ENCODE measurements at regions not wholly inside any gene's neighbourhood (a gene's known extent, or its start where the extent isn't known, plus 50 kb on each side); places are given as distances from the start of the nearest gene placed in this dataset.

DNA sequence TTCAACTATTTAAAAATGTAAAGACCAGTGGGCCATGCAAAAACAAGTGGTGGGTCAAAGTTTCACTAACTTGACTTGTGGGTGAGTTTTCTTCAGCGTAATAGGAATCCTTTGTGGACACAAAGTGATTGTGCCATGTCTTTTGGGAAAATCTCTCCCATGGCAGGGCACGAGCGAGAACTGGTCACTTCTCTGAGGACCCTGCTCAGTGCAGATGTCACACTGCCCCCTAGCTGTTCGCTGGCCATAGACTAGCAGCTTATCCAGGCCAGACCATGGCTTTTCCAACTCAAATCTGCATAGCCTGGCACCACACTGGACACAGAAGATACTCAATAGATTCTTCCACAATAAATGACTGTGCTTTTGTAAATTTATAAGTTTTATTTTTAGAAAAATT is 306.0 kb upstream of the CCL2 start:
- 22% methylated on average over 4 of the region's 4 CpGs for WGBS (ENCODE audit: insufficient coverage, insufficient replicate concordance, low lambda C conversion rate, missing lambda C conversion rate)
- Histone ChIP-seq H3K4me3 (no peak overlapping the region), H4K20me1 (ENCODE audit: control insufficient read depth, insufficient read depth) (no peaks in the 10 kb centered on the region), H3K27me3 (replicated peaks in 1 of 2; ENCODE audit: control insufficient read depth in 2 of 2, insufficient read depth in 2 of 2, low read length in 1 of 2) (peaks cover 2 to 5% of the 10 kb centered on the region in 2 experiments; a peak in 3 of 4 replicates), H3K4me1 (ENCODE audit: control insufficient read depth, insufficient read depth, low read length) (no peaks in the 10 kb centered on the region), H2AFZ (ENCODE audit: control insufficient read depth, low read depth, low read length) (no peak overlapping the region), H3K9me3 (replicated peaks; ENCODE audit: control insufficient read depth, insufficient read depth, low read length) (no peaks in the 10 kb centered on the region), H3K27ac (ENCODE audit: control insufficient read depth, insufficient read depth) (no peak overlapping the region), H3K9ac (ENCODE audit: control insufficient read depth, insufficient read depth, low read length) (no peak overlapping the region), H3K79me2 (ENCODE audit: control insufficient read depth, insufficient read depth, low read length) (no peaks in the 10 kb centered on the region), H3K36me3 (ENCODE audit: control insufficient read depth in 2 of 2, insufficient read depth in 2 of 2, low read length in 1 of 2) (no peaks in the 10 kb centered on the region), H3K4me2 (ENCODE audit: control insufficient read depth, insufficient read depth) (no peak overlapping the region)
- no peak for TF ChIP-seq CHD4 (IDR thresholded peaks at IDR 0.05)
- TF ChIP-seq CTCF (IDR thresholded peaks at IDR 0.05 in 2 of 3, conservative IDR thresholded peaks at IDR 0.05 in 1 of 3; ENCODE audit: control insufficient read depth in 2 of 3, extremely low read depth in 1 of 3, insufficient read depth in 1 of 3, low read depth in 3 of 3, low read length in 3 of 3): peak; percentile 25 to 44 (median 39); a peak in 5 of 6 replicates
- ChIA-PET CTCF (interaction anchor here (1.0 kb wide), 1 partner anchor 170 kb away, joined by 3 read pairs; no protein-coding TSS in a partner anchor), POLR2A (no interaction called here), SMC1A (ENCODE audit: uncharacterized antibody, unreplicated experiment) (no interaction called here), RAD21 (ENCODE audit: unreplicated experiment) (no interaction called here)
- FAIRE-seq: no peak
- intact Hi-C loops (cut with micrococcal nuclease; ENCODE audit: unreplicated experiment): no loop called here
- in situ Hi-C loops (cut with MboI): no loop called here
- ATAC-seq: 0 out of 3 replicates have a peak, but pooled peaks have one; percentile 38
- no peak for DNase-seq (ENCODE audit: low read depth, low spot score)
- BruUV-seq (replicated peaks): no TSS peak

DNA sequence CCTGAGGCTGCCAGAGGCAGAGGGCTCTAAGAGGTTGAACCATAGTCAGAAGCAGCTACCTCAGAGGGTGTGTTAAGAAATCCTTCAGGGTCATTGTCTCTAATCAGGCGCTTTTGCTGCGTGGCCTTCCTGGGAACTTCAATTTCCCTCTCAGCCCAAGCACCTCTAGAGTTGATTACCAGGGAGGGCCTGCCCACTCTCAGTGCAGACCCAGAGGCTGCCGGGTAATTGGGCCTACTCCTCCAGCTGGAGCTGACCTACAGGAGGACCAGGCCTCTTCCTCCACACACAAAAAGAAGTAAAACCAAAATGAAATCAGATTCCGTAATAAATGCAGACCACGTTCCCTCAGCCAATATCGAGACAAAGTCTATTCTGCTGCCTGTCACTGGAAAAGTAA is 305.0 kb upstream of the CCL2 start:
- RAD21 ChIA-PET (ENCODE audit: unreplicated experiment): no interaction called here
- DNase-seq (ENCODE audit: low read depth, low spot score) (no peak), ATAC-seq (no peak), FAIRE-seq (no peak)
- no TSS peak for BruUV-seq (replicated peaks)
- no peak overlapping the region for H2AFZ ChIP-seq (ENCODE audit: control insufficient read depth, low read depth, low read length)
- H3K4me1 ChIP-seq (ENCODE audit: control insufficient read depth, insufficient read depth, low read length): no peaks in the 10 kb centered on the region
- intact Hi-C loops (cut with micrococcal nuclease; ENCODE audit: unreplicated experiment) (no loop called here), in situ Hi-C loops (cut with MboI) (no loop called here)
- no peaks in the 10 kb centered on the region for H3K9me3 ChIP-seq (replicated peaks; ENCODE audit: control insufficient read depth, insufficient read depth, low read length)
- WGBS (ENCODE audit: insufficient coverage, insufficient replicate concordance, low lambda C conversion rate, missing lambda C conversion rate): 62% methylated on average over 6 of the region's 6 CpGs
- no peak overlapping the region for H3K4me3 ChIP-seq
- H3K4me2 ChIP-seq (ENCODE audit: control insufficient read depth, insufficient read depth): no peak overlapping the region
- H3K36me3 ChIP-seq (ENCODE audit: control insufficient read depth in 2 of 2, insufficient read depth in 2 of 2, low read length in 1 of 2): no peaks in the 10 kb centered on the region
- H3K27me3 ChIP-seq (replicated peaks in 1 of 2; ENCODE audit: control insufficient read depth in 2 of 2, insufficient read depth in 2 of 2, low read length in 1 of 2): peaks cover 2 to 5% of the 10 kb centered on the region in 2 experiments; a peak in 3 of 4 replicates
- no peaks in the 10 kb centered on the region for H3K79me2 ChIP-seq (ENCODE audit: control insufficient read depth, insufficient read depth, low read length)
- H4K20me1 ChIP-seq (ENCODE audit: control insufficient read depth, insufficient read depth): no peaks in the 10 kb centered on the region
- H3K9ac ChIP-seq (ENCODE audit: control insufficient read depth, insufficient read depth, low read length): no peak overlapping the region
- no peak overlapping the region for H3K27ac ChIP-seq (ENCODE audit: control insufficient read depth, insufficient read depth)
- SMC1A ChIA-PET (ENCODE audit: uncharacterized antibody, unreplicated experiment): no interaction called here
- POLR2A ChIA-PET: no interaction called here
- CTCF ChIA-PET: no interaction called here
- TF ChIP-seq ESRRA (IDR thresholded peaks at IDR 0.05; ENCODE audit: low read length): no peak
- TF ChIP-seq POLR2AphosphoS5 (IDR thresholded peaks at IDR 0.05; ENCODE audit: low read length): no peak
- no peak for TF ChIP-seq ETV6 (conservative IDR thresholded peaks at IDR 0.05 in 1 of 2, IDR thresholded peaks at IDR 0.05 in 1 of 2; ENCODE audit: borderline replicate concordance in 1 of 2, low read depth in 1 of 2)
- TF ChIP-seq, protein P1, sequence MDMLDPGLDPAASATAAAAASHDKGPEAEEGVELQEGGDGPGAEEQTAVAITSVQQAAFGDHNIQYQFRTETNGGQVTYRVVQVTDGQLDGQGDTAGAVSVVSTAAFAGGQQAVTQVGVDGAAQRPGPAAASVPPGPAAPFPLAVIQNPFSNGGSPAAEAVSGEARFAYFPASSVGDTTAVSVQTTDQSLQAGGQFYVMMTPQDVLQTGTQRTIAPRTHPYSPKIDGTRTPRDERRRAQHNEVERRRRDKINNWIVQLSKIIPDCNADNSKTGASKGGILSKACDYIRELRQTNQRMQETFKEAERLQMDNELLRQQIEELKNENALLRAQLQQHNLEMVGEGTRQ (IDR thresholded peaks at IDR 0.05; ENCODE audit: borderline replicate concordance, low read depth, low read length): no peak
- no peak for TF ChIP-seq BCL11A (IDR thresholded peaks at IDR 0.05; ENCODE audit: low read depth, low read length)
- TF ChIP-seq GATAD2B (conservative IDR thresholded peaks at IDR 0.05; ENCODE audit: low read depth): no peak
- TF ChIP-seq FOS (IDR thresholded peaks at IDR 0.05; ENCODE audit: borderline replicate concordance, extremely low read depth, insufficient read length): no peak
- TF ChIP-seq NBN (IDR thresholded peaks at IDR 0.05): no peak
- TF ChIP-seq NRF1 (conservative IDR thresholded peaks at IDR 0.05; ENCODE audit: low read depth, low read length): no peak
- no peak for TF ChIP-seq MTA3 (IDR thresholded peaks at IDR 0.05; ENCODE audit: borderline replicate concordance, low read length)
- no peak for TF ChIP-seq RFX5 (IDR thresholded peaks at IDR 0.05; ENCODE audit: low read depth, low read length)
- no peak for TF ChIP-seq SPI1 (IDR thresholded peaks at IDR 0.05; ENCODE audit: borderline replicate concordance, insufficient read depth, low read depth, low read length)
- TF ChIP-seq MEF2B (IDR thresholded peaks at IDR 0.05; ENCODE audit: partially characterized antibody, poor library complexity, severe bottlenecking): no peak
- TF ChIP-seq ATF3 (IDR thresholded peaks at IDR 0.05; ENCODE audit: borderline replicate concordance, extremely low read depth, low read depth, low read length): no peak

Measured in GM12878 (cell line).